ENCODE measurements at regions not wholly inside any gene's neighbourhood (a gene's known extent, or its start where the extent isn't known, plus 50 kb on each side); places are given as distances from the start of the nearest gene placed in this dataset.

DNA sequence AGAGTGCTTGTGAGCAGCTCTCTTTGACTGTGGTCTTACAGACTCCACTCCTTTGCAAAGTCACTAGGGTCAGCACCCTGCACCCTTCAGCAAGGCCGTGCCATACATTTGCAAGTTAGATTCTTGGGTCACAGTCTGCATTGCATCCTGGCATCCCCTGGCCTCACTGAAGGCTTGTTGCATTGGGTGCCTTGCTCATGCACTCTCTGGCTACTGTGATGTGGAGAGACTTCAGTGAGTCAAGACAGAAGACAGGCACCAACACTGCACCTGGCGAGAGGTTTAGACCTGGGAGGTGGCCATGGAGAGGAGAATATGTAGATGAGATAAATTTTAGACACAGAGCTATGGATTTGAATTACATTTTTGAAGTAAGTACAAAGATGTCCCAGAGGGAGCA lies 146.4 kb upstream of the COPS8 start:
- TF ChIP-seq ZNF773 (CRISPR knock-in tag; IDR thresholded peaks at IDR 0.05; ENCODE audit: borderline replicate concordance) (no peak), MYNN (CRISPR knock-in tag; IDR thresholded peaks at IDR 0.05; ENCODE audit: low read depth) (no peak), MAX (IDR thresholded peaks at IDR 0.05) (no peak), SP140L (CRISPR knock-in tag; IDR thresholded peaks at IDR 0.05; ENCODE audit: borderline replicate concordance) (no peak), CTCF (CRISPR knock-in tag; IDR thresholded peaks at IDR 0.05) (no peak), HNF4G (IDR thresholded peaks at IDR 0.05; ENCODE audit: borderline replicate concordance, low read depth, low read length) (no peak), HNF4G (CRISPR knock-in tag; IDR thresholded peaks at IDR 0.05; ENCODE audit: borderline replicate concordance, low read depth) (no peak), EZH2 (conservative IDR thresholded peaks at IDR 0.05; ENCODE audit: low read depth, low read length) (no peak), THAP9 (CRISPR knock-in tag; IDR thresholded peaks at IDR 0.05; ENCODE audit: borderline replicate concordance) (no peak), DPF2 (CRISPR knock-in tag; IDR thresholded peaks at IDR 0.05; ENCODE audit: borderline replicate concordance, low read depth) (no peak), NONO (IDR thresholded peaks at IDR 0.05) (no peak), NONO (CRISPR knock-in tag; conservative IDR thresholded peaks at IDR 0.05) (no peak), ZNF639 (CRISPR knock-in tag; conservative IDR thresholded peaks at IDR 0.05) (no peak), CEBPB (IDR thresholded peaks at IDR 0.05; ENCODE audit: borderline replicate concordance, low read depth, low read length) (no peak), ZNF33B (CRISPR knock-in tag; IDR thresholded peaks at IDR 0.05) (no peak)
- TF ChIP-seq, protein P1, sequence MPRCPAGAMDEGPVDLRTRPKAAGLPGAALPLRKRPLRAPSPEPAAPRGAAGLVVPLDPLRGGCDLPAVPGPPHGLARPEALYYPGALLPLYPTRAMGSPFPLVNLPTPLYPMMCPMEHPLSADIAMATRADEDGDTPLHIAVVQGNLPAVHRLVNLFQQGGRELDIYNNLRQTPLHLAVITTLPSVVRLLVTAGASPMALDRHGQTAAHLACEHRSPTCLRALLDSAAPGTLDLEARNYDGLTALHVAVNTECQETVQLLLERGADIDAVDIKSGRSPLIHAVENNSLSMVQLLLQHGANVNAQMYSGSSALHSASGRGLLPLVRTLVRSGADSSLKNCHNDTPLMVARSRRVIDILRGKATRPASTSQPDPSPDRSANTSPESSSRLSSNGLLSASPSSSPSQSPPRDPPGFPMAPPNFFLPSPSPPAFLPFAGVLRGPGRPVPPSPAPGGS (CRISPR knock-in tag; IDR thresholded peaks at IDR 0.05): no peak

Data from HepG2 (cell line).